ENCODE measurements at regions not wholly inside any gene's neighbourhood (a gene's known extent, or its start where the extent isn't known, plus 50 kb on each side); places are given as distances from the start of the nearest gene placed in this dataset.

- DNase-seq, result no peak
Observed at GRCh38 chr4:128349921-128350320, 62.3 kb upstream of the PGRMC2 start.

DNA sequence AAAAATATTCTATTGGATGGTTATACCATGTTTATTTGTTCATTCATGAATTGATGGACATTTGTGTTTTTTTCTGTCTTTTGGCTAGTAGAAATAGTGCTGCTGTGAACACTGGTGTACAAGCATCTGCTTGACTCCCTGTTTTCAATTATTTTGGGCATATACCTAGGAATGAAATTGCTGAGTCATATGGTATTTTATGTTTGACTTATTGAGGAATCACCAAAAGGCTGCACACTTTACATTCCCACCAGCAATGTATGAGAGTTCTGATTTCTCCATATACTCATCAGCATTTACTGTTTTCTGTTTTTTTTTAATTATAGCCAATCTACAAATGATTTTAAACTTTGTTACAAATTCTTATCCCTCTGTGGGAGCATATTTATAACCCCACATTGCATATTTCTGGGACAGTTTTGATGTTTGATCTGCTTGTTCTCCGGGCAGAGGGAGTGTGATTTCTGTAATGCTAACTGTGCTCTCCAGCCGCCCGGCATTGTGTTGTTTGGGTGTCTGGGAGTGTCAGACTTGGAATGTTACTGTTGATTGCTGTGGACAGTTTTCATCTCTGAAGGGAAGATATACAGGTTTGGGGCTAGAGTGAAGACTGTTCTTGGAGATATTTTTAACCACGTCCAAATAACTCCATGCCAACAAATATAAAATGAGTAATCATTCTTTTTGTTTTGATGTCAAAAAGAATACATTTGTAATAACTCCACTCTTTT is 60.5 kb upstream of the PGRMC2 start:
- no peak for DNase-seq

DNA sequence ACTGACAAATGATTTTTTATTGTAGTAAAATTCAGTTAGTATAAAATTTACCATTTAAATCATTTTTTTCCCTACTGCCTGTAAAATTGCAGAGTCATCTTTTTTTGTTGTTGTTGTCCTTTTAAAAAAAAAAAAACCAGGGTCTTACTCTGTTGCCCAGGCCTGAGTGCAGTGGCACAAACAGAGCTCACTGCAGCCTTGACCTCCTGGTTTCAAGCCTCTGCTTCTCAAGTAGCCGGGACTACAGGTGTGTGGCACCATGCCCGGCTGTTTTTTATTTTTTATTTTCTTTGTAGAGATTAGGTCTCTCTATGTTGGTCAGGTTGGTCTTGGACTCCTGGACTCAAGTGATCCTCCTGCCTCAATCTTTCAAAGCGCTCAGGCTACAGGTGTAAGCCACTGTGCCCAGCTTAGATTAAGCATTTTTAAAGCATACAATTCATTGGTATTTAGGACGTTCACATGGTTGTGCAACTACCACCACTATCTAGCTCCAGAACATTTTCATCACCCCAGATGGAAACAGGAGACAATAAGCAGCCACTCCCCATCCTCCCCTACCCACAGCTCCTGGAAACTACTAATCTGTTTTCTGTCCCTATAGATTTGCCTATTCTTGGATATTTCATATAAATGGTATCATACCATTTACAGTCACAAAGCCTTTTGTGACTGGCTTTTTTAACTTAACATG is 59.7 kb upstream of the PGRMC2 start:
- DNase-seq, result no peak

GRCh38 chr4:128346054-128346716 is 58.6 kb upstream of the PGRMC2 start:
- DNase-seq, result no peak

GRCh38 chr4:128345650-128346049 is 58.0 kb upstream of the PGRMC2 start:
- DNase-seq, result no peak

DNA sequence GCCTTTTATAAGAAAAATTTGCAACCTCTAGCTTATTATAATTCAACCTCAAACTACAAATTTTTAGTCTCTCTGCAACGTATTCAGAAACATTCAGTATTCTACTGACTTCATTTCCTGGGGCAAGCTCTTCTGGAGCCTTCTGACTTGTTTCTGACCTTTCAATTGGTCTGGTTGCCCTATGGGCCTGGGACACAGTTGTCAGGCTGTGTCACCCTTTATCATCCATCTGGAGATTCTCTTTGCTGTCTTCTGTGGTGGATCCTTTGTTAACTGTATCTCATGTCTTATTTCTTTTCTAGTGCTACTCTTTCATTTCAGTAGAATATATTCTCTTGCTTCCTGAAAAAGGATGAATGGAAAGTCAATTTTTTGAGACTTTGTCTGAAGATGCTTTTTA is 55.1 kb upstream of the PGRMC2 start:
- no peak for DNase-seq

GRCh38 chr4:128341634-128342033 is 54.0 kb upstream of the PGRMC2 start:
- DNase-seq, result no peak

- no peak for DNase-seq
Observed at GRCh38 chr4:128338634-128339355, 51.2 kb upstream of the PGRMC2 start.

- DNase-seq, result no peak
Observed at GRCh38 chr4:128337863-128338262, 50.2 kb upstream of the PGRMC2 start.
